ENCODE measurements at regions not wholly inside any gene's neighbourhood (a gene's known extent, or its start where the extent isn't known, plus 50 kb on each side); places are given as distances from the start of the nearest gene placed in this dataset.

DNA sequence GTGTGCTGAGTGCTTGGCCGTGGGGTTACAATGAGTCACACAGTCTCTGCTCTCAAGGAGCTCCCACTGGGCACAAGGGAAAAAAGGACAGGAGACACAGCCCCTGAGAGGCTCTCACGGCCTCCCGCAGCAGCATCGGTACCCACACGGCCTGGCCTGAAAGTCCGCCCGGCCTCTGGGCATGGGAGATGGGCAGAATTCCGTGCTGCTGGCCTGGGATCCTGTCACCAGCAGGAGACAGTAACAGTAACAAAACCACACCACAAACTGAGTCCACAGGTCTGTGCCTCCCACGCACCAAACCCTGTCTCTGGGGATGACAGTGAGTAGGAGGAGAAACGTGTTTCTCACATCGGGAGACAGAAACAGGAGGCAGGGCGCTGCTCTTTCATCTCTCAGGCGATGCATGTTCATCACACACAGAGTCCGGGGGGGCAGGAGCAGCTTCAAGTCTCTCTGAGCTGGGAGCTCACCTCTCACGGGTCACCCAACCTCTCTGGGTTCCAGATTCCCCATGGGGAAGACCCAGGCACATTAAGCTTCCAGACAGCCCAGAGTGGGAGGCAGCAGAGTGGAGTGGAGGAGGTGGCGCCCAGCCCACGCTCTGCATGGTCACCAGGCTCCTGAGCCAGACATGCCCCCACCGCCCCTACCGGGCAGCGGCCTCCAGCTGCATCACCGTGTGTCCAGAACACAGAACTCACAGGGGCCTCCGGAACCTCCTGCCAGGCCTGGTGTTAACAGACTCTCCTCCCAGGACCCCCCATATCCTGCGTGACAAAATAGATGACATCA lies 124.7 kb upstream of the VSTM2B start:
- no peak for TF ChIP-seq GTF2I (CRISPR knock-in tag; conservative IDR thresholded peaks at IDR 0.05)
- TF ChIP-seq, protein P1, sequence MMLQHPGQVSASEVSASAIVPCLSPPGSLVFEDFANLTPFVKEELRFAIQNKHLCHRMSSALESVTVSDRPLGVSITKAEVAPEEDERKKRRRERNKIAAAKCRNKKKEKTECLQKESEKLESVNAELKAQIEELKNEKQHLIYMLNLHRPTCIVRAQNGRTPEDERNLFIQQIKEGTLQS (CRISPR knock-in tag; conservative IDR thresholded peaks at IDR 0.05): no peak
- TF ChIP-seq TEAD4 (CRISPR knock-in tag; IDR thresholded peaks at IDR 0.05): no peak
- TF ChIP-seq ETV6 (CRISPR knock-in tag; IDR thresholded peaks at IDR 0.05): no peak
- TF ChIP-seq, protein P2, sequence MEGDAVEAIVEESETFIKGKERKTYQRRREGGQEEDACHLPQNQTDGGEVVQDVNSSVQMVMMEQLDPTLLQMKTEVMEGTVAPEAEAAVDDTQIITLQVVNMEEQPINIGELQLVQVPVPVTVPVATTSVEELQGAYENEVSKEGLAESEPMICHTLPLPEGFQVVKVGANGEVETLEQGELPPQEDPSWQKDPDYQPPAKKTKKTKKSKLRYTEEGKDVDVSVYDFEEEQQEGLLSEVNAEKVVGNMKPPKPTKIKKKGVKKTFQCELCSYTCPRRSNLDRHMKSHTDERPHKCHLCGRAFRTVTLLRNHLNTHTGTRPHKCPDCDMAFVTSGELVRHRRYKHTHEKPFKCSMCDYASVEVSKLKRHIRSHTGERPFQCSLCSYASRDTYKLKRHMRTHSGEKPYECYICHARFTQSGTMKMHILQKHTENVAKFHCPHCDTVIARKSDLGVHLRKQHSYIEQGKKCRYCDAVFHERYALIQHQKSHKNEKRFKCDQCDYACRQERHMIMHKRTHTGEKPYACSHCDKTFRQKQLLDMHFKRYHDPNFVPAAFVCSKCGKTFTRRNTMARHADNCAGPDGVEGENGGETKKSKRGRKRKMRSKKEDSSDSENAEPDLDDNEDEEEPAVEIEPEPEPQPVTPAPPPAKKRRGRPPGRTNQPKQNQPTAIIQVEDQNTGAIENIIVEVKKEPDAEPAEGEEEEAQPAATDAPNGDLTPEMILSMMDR (IDR thresholded peaks at IDR 0.05): no peak
- TF ChIP-seq, protein P3, sequence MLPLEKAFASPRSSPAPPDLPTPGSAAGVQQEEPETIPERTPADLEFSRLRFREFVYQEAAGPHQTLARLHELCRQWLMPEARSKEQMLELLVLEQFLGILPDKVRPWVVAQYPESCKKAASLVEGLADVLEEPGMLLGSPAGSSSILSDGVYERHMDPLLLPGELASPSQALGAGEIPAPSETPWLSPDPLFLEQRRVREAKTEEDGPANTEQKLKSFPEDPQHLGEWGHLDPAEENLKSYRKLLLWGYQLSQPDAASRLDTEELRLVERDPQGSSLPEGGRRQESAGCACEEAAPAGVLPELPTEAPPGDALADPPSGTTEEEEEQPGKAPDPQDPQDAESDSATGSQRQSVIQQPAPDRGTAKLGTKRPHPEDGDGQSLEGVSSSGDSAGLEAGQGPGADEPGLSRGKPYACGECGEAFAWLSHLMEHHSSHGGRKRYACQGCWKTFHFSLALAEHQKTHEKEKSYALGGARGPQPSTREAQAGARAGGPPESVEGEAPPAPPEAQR (CRISPR knock-in tag; IDR thresholded peaks at IDR 0.05): no peak
- no peak for TF ChIP-seq ELF4 (CRISPR knock-in tag; IDR thresholded peaks at IDR 0.05; ENCODE audit: low read depth)
- no peak for TF ChIP-seq SP1 (CRISPR knock-in tag; conservative IDR thresholded peaks at IDR 0.05)
- TF ChIP-seq FOXP1 (CRISPR knock-in tag; IDR thresholded peaks at IDR 0.05; ENCODE audit: borderline replicate concordance): no peak
- TF ChIP-seq, protein P4, sequence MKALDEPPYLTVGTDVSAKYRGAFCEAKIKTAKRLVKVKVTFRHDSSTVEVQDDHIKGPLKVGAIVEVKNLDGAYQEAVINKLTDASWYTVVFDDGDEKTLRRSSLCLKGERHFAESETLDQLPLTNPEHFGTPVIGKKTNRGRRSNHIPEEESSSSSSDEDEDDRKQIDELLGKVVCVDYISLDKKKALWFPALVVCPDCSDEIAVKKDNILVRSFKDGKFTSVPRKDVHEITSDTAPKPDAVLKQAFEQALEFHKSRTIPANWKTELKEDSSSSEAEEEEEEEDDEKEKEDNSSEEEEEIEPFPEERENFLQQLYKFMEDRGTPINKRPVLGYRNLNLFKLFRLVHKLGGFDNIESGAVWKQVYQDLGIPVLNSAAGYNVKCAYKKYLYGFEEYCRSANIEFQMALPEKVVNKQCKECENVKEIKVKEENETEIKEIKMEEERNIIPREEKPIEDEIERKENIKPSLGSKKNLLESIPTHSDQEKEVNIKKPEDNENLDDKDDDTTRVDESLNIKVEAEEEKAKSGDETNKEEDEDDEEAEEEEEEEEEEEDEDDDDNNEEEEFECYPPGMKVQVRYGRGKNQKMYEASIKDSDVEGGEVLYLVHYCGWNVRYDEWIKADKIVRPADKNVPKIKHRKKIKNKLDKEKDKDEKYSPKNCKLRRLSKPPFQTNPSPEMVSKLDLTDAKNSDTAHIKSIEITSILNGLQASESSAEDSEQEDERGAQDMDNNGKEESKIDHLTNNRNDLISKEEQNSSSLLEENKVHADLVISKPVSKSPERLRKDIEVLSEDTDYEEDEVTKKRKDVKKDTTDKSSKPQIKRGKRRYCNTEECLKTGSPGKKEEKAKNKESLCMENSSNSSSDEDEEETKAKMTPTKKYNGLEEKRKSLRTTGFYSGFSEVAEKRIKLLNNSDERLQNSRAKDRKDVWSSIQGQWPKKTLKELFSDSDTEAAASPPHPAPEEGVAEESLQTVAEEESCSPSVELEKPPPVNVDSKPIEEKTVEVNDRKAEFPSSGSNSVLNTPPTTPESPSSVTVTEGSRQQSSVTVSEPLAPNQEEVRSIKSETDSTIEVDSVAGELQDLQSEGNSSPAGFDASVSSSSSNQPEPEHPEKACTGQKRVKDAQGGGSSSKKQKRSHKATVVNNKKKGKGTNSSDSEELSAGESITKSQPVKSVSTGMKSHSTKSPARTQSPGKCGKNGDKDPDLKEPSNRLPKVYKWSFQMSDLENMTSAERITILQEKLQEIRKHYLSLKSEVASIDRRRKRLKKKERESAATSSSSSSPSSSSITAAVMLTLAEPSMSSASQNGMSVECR (CRISPR knock-in tag; IDR thresholded peaks at IDR 0.05; ENCODE audit: borderline replicate concordance): no peak
- no peak for TF ChIP-seq ZNF396 (CRISPR knock-in tag; IDR thresholded peaks at IDR 0.05; ENCODE audit: borderline replicate concordance)
- TF ChIP-seq CREM (CRISPR knock-in tag; IDR thresholded peaks at IDR 0.05): no peak
- TF ChIP-seq, protein P5, sequence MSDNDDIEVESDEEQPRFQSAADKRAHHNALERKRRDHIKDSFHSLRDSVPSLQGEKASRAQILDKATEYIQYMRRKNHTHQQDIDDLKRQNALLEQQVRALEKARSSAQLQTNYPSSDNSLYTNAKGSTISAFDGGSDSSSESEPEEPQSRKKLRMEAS (CRISPR knock-in tag; IDR thresholded peaks at IDR 0.05): no peak
- TF ChIP-seq, protein P6, sequence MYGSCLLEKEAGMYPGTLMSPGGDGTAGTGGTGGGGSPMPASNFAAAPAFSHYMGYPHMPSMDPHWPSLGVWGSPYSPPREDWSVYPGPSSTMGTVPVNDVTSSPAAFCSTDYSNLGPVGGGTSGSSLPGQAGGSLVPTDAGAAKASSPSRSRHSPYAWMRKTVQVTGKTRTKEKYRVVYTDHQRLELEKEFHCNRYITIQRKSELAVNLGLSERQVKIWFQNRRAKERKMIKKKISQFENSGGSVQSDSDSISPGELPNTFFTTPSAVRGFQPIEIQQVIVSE (CRISPR knock-in tag; IDR thresholded peaks at IDR 0.05; ENCODE audit: borderline replicate concordance): no peak

Measured in WTC11 (cell line).